Astrocyte of the hippocampus (primary cell): ENCODE measurements at regions not wholly inside any gene's neighbourhood (a gene's known extent, or its start where the extent isn't known, plus 50 kb on each side); places are given as distances from the start of the nearest gene placed in this dataset.
A peak's percentile ranks its signal among the peaks of the same experiment; 100 is the strongest.
"Not testable (repeated sequence)": the region's sequence is repeated elsewhere in the genome, so short reads cannot be mapped to it uniquely, and the experiment has no call there.

ENCODE experiments used
- DNase-seq: peaks from one replicate; pipeline ENCODE4 v3.0.0; 2011; ENCODE audit warnings: low read depth, low spot score

DNA sequence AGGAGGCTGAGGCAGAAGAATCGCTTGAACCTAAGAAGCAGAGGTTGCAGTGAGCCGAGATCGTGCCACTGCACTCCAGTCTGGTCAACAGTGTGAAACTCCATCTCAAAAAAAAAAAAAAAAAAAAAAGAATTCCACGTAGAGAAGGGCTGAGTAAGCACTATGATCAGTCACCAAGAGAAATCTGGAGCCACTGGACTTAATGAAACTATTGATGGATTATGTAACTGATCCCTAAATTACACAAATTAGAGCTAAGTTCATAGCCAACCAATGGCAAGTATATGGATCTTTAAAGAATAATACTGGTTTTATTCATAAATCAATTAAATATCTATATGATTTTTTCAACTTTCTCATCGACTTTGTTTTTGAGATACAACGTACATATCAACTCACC is 72.2 kb upstream of the ABLIM1 start:
- DNase-seq: no peak

DNA sequence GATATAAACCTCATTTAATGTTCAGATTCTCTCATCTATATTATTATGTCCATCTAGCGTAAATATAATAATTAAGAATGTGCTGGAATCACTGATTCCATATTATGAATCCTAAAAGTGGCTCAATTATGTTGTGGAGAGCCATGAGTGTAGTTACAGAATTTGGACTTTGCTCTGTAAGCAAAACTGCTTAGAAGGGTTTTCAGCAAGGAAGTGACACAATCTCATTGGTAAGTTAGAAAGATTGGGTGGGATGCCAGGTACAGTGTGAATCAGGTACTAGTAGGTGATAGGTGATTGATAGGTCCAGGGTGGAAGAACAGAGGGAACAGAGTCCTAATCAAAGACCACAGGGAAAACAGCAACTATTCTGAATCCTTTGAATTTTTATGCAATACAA is 74.9 kb upstream of the ABLIM1 start:
- no peak for DNase-seq

DNA sequence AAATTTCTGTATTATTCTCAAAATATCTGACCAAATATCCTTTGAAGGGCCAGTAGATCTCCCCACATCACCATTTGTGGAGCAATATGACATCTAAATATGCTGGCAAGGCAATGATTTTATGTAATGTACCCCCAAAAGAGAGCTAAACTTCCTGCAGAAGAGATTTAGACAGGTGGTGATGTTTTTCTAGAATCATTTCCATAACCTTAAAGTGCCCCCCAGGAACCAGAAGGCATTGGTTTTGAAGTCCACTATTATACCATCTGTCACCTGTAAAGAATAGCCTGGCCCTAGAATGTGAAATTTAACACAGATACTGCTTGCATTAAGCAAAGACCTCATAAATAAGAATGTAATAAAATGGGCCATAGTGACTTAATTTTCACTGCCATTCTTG is 77.9 kb upstream of the ABLIM1 start:
- no peak for DNase-seq

DNA sequence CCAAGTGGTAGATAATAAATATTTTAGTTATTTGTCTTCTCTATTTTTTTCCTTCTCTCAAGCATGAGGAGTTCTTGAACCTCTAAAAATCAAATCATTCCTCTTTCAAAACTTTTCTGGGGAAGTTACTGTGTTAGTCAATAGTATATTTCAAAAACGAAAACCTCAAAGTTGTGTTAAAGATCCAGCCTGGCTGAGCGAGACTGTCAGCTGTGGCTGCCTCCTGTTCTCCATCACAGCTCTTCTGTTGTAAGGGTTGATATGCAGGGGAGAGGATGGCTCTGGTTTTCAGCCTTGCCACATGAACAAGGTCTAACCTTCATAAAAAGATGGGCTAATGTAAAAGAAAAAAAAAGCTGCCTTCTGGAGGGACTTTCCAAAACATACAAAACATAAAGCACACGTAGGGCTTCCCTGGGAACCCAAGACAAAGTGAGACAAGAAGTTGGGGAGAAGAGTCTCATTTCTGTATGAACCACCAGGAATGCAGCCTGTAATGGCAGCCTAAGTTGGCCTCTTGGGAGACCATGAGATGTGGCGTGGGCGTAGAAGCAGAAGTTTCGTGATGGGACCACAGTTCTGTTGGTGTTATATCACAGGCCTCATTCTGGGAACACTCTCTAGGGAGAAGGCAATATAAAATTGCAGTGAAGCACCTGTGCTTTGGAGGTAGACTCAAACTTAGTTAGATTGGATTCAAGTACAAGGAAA is 77.9 kb upstream of the FHIP2A start:
- DNase-seq: no peak

DNA sequence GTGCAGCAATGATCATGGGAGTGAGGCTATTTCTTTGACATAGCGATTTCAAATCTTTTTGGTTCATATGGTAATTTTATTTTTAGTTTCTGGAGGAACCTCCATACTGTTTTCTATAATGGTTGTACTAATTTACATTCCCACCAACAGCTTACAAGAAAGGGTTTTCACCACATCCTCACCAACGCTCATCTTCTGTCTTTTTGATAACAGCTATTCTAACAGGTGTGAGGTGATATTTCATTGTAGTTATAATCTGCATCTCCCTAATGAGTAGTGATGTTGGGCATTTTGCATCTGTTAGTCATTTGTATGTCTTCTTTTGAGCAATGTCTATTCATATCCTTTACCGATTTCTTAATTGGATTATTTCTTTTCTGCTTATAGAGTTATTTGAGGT is 75.0 kb upstream of the FHIP2A start:
- DNase-seq: no peak

DNA sequence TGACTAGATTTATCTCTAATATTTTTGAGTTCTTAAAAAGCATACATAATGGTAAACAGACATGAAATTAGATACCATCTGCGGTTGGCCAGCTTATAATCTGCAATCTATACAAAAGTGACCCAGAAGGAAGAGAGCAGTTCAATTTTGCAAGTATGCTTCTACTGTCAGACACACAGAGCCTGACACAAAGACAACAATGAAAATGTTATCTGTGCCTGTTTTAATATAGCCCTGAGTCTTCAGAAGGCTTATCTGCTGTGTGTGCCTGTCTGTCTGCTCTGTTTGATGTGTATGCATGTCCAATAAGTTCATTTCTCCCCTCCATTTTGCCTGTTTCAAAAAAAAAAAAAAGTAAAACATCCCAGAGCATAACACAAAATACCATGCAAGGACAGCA is 73.3 kb upstream of the FHIP2A start:
- DNase-seq: no peak

DNA sequence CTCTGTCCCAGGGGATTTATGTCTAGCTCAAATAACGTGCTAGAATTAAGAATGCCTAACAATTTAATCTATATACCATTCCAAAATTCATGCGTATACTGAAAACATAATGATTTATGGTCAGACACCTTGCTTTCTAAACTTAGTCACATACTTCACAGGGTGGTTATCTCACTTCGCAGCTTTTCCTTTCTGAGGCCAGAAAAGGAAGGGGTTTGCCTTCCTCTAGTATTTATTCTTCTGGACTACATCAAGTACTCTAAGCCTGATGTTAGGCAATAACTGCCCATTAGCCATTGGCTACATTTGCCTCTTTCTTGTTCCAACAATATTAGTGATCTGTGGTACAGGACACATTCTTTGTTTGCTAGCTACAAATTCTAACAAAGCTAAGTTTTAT is 72.6 kb upstream of the FHIP2A start:
- no peak for DNase-seq

DNA sequence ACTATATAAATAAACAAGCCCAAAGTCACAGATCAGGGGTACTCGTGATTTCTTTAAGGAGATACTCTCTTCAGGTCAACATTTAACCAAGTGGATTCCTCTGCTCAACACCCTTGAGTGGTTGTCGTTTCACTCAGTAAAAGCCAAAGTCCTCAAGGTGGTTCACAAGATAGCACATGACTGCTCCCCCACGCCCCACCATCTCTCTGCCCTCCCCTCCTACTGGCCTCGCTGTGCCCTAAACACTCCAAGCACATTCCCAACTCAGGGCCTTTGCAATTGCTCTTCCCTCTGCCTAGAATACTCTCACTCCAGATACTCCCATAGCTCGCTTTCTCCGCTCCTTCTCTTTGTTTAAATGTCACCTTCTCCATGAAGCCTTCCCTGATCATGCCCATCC is 72.1 kb upstream of the FHIP2A start:
- no peak for DNase-seq

DNA sequence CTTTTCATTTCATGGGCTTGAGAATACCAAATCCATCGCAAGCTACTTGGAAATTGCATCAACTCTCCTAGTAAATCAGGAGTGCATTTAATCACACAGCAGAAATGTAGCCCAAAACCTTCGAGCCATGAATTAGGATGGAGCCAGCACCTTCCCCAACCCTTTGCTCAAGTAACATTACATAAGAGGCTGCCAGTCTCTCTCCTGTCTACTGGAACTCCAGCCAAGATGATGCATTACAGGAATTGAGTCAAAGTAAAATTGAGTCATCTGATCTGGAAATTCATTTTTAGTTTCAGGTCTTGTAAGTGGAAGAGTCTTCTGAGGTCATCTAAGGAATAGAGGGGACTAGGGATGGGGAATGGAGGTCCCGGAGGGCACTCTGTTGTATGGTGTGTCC is 69.7 kb upstream of the FHIP2A start:
- DNase-seq: no peak

DNA sequence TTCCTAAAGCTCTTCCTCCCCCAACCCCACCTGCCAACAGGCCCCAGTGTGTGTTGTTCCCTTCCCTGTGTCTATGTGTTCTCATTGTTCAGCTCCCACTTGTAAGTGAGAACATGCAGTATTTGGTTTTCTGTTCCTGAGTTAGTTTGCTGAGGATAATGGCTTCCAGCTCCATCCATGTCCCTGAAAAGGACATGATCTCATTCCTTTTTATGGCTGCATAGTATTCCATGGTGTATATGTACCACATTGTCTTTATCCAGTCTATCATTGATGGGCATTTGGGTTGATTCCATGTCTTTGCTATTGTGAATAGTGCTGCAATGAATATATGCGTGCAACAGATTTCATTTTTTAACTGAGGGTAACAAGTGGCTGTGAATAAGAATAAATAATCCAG is 69.0 kb upstream of the FHIP2A start:
- DNase-seq: not testable (repeated sequence)

DNA sequence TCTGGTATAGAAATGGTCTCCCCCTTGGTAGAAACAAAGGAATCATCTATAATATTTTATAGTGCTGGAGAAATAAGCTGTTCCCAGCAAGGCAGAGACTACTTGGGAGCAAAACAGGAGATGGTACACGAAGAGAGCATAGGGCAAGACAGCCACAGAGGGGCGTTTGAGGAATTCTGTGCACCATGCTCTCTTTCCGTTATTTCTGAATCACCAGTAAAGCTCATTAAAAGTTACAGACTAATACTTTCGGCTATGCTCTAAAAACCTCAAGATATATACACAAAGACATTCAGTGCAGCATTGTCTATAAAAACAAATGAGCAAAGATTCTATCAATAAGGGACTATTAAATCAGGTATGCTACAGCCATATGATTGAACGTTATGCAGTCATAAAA is 68.5 kb upstream of the FHIP2A start:
- DNase-seq: no peak

DNA sequence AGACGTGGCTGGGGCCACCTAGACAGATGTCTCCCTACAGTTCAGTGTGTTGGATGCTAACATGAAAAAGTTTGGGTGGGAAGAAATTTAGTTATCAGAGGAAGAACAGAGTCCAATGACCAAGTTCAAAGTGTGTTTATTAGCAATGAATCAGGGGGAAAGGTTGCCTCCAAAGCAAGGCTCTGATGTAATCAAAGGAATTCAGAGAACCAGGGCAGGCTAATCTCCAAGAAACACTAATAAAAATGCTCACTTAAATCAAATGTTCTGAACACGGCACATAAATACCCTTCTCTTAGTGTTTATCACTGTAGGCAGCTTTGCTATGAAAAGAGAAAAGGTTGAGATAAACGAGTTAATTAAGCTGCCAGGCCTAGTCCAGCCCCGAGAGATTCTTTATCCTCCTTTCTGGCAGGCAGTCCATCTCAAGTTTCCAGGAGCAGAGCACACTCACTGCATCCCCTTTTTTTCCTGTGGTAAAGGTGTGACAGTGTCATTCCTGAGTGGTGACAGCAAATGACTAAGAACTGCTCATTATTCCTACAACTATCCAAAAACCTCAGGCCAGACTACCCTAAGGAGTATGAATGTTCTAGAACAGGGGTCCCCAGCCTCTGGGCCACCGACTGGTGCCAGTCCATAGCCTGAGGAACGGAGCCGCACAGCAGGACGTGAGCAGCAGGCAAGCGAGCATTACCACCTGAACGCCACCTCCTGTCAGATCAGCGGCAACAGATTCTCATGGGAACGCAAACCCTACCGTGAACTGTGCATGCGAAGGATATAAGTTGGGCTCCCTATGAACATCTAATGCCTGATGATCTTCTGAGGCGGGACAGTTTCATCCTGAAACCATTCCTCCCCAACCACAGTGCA is 66.9 kb upstream of the FHIP2A start:
- peak; percentile 57 for DNase-seq

DNA sequence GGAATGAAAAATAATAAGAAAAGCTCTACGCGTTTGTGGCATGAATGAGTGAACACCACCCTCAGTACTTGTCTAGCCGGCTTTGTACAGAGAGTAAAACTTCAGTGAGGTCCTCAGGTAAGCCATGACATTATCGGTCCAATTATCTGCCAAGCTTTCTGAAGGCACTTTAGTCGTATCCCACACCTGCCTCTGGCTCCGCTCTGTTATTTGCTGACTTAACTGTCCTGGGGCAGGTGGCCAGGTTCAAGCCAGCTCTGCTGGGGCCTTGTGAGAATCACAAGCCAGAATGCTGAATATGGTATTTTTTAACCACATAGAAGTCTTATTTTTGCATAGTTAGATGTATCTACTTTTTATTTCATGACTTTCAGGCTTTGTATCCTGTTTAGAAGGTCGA is 66.0 kb upstream of the FHIP2A start:
- DNase-seq: no peak

DNA sequence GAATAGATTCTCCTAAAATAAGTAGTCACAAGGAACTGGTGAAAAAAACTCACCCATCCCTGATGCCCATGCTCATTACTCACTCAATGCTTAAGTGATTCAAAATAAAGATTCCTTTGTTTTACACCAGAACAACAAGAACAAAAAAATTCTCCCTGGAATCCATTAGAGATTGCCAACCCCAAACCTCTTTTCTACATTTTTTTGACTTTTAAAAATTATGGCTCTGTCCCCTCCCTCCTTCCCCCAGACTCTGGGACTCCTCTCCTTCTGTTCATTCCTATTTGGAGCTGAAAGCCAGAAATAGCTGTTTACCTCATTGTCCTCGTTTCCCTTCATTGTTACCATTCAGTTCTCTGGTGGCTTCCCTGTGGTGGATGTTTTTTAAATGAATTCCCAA is 63.2 kb upstream of the FHIP2A start:
- DNase-seq: peak; percentile 38

DNA sequence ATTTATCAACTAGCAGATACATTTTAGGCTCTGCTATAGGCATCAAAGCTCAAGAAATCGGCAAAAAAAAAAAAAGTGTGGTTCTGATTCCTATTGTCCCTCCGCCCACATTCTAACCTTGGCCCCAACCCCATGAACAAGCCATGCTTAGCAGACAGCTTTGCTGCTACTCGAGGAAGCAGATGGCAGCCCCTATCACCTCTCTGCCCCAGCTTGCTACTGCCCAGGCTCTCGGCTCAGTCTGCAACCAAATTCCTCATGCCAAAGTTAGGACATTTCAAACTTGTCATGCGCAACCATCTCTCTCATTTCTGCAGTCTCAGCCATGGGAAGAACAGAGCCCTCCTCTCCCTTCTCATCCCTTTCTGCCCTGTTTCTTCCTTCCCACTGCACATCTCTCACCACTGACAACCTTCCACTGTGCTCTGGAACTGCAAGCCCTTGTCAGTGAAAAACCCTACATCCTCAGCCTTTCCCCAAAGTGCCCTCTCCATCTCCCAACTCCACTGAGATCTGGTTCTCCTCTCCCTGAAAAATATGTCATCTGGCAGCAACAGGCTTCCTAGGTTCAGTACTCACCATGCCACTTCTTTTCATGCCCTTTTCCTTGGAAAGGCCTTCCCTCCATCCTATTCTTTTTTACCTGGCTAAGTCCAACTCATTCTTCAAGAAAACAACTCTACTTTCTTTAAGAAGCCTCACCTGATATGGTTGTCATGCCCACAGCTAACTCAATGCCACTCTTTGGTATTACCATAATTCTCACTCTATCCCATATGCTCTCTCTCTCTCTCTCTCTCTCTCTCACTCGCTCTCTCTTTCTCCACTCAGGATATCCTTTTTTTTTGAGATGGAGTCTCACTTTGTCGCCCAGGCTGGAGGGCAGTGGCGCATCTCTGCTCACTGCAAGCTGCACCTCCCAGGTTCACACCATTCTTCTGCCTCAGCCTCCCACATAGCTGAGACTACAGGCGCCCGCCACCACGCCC is 60.1 kb upstream of the FHIP2A start:
- no peak for DNase-seq

DNA sequence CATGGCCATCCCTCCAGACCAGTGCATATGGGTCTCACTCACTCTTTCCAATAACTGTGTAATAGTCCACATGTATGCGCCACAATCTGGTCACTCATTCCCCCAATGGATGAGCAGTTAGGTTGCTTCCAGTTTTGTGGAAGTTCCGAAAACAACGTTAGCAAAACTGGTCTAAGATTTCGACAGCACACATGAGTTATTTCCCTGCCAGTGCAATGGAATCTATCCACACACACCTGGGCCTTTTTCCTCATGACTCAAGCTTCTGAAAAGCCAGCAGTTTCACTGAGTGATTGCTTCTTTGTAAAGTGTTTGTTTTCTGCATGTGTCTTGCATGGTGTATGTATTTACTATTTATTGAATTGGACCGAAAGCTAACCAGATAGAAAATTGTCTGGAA is 58.8 kb upstream of the FHIP2A start:
- no peak for DNase-seq

DNA sequence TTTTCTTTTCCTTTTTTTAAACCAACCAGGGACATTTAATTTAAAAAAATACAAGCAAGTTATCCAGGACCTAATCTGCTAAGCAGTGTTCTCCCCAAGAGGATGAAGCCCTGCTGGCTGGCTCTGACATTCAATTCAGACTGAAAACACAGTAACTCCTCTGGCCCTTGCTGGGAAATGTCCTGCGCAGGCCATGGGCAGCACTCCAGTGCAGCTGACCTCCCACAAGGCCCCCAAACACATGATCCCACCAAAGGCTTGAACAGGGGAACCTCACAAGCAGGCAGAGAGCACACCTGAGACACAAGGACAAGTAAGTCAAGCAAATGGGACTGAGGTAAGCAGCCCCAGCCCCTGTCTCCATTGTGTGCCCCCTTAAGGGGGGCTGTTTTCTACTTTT is 56.9 kb upstream of the FHIP2A start:
- no peak for DNase-seq

DNA sequence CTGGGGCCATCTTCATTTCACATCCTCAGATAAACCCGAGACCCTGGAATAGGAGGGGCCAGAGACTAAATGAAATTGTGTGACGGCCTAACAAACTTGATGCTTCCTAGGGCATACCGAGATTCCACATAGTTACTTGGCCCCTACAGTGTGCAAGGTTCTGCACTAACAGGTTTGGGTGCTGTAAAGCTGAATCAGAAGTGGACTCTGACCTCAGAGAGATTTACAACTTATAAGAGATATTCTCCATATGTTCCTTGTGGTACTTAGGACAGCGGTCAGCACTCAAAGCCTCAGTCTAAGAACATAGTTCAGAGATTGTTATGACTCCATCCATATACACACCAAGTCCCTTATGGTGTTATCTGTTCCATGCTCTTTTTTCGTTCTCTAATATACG is 55.1 kb upstream of the FHIP2A start:
- DNase-seq: no peak

DNA sequence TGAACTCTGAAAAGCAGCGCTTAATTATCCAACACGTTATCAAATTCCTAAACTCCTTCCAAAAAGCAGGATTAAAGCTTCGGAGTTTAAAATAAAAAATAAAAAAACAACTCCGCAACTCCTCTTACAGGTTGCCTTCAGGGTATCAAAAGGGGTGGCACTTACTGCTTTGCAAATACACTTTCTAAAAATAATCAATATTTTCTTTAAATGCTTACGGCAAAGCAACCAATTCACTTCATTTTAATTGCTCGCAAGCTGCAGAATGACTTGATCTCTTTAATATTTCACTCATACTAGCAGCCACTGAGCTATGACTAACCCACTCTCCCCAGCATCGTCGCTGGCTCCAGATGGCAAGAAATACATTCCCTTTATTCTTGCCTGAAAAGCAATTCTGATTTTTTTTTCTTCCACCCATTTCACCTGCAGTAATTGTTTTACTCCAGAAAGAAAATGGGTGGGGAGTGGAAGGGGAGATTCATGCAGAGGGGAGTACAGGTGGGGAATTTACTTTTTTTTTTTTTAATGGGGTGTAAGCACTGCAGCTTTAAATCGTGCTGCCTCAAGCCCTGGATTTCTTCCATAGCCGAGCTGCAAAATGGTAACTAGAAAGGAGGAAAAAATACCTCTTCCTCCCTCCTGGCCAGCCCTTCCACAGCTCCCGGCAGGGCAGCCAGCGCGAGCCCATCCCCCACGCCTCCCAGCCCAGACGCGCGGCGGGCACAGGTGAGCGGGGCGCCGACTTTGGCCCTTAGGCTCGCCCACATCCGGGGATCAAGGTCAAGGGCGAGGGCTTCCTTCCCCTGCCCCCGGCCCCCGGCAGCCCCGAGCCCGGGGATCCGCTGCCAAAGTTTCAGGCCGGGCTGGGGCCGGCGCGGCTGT is 54.2 kb upstream of the FHIP2A start:
- peak; percentile 64 for DNase-seq

DNA sequence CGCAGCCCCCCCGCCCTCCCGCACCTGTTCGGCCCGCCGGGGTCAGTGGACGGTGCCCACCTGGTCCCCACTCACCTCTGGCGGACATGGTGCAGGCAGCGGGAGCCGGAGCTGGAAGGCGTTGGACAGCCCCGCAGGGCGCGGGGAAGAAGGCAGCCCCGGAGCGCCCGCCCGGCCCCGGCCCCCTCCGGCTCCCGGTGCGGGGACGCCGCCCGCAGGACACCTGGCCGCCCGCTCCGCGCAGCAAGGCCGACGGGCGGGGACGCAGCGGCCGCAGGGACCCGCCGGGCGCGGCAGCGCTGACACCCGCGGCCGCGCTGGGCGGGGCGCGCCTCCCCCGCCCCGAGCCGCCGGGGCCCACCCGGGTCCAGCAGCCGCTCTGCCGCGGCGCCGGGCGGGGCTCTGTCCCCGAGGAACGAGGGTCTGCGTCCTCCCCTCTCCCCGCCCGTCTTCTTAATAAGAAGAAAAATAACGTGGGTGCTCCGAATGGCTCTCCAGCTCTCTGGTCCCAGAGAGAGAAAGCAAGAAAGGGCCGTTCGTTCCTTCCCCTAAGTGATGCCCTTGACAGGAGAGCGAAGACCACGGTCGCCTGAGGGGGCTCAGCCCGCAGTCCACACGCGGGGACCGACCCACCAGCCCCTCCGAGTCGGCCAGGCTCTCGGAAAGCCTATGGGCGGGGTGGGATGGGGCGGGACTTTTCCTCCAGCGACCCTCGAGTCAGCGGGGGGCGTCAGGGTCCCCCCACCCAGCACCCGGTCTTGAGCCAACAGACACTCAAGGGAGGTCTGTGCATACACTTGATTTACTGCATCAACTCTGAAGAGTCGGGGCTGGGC is 53.4 kb upstream of the FHIP2A start:
- DNase-seq: peak; percentile 40
